DOHH2 (cell line): ENCODE measurements at regions not wholly inside any gene's neighbourhood (a gene's known extent, or its start where the extent isn't known, plus 50 kb on each side); places are given as distances from the start of the nearest gene placed in this dataset.

Experiments
- EZH2phosphoT487 ChIP-seq: fragments of 200-600 bp; sonication (generic); IDR thresholded peaks from 2 replicates; pipeline ENCODE4 v1.6.1; 2017; ENCODE audit warnings: borderline replicate concordance, mild to moderate bottlenecking, antibody characterized with exemption, low read length, moderate library complexity, mixed read lengths
- TF ChIP-seq, protein P1 (sequence below): fragments of 200-600 bp; sonication (generic); IDR thresholded peaks from one replicate; pipeline ENCODE4 v1.5.1; 2014; ENCODE audit warnings: antibody characterized with exemption, mild to moderate bottlenecking, low read depth, low read length; ENCODE audit not compliant: poor library complexity, severe bottlenecking

DNA sequence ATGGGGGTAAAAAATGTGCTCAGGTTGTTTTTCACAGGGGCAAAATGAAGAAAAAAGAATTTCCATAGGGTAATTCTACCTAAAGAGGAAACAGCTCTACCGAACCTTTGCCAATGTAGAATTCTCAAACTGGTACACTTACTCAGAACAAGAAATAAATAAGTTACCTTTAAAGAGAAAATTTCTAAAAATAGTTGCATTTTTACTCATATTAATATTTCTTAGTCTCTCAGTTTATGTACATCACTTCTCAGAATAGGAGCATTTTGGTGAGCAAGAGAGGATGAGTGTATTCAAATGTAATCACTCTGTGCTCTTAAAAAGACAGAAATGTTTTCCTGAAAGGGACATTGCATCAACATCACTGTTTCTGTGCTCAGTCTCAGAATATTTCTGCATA is 574.7 kb upstream of the SLC8A1 start:
- TF ChIP-seq, protein P1, sequence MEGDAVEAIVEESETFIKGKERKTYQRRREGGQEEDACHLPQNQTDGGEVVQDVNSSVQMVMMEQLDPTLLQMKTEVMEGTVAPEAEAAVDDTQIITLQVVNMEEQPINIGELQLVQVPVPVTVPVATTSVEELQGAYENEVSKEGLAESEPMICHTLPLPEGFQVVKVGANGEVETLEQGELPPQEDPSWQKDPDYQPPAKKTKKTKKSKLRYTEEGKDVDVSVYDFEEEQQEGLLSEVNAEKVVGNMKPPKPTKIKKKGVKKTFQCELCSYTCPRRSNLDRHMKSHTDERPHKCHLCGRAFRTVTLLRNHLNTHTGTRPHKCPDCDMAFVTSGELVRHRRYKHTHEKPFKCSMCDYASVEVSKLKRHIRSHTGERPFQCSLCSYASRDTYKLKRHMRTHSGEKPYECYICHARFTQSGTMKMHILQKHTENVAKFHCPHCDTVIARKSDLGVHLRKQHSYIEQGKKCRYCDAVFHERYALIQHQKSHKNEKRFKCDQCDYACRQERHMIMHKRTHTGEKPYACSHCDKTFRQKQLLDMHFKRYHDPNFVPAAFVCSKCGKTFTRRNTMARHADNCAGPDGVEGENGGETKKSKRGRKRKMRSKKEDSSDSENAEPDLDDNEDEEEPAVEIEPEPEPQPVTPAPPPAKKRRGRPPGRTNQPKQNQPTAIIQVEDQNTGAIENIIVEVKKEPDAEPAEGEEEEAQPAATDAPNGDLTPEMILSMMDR: no peak
- no peak for TF ChIP-seq EZH2phosphoT487
